ENCODE measurements at regions not wholly inside any gene's neighbourhood (a gene's known extent, or its start where the extent isn't known, plus 50 kb on each side); places are given as distances from the start of the nearest gene placed in this dataset.

DNA sequence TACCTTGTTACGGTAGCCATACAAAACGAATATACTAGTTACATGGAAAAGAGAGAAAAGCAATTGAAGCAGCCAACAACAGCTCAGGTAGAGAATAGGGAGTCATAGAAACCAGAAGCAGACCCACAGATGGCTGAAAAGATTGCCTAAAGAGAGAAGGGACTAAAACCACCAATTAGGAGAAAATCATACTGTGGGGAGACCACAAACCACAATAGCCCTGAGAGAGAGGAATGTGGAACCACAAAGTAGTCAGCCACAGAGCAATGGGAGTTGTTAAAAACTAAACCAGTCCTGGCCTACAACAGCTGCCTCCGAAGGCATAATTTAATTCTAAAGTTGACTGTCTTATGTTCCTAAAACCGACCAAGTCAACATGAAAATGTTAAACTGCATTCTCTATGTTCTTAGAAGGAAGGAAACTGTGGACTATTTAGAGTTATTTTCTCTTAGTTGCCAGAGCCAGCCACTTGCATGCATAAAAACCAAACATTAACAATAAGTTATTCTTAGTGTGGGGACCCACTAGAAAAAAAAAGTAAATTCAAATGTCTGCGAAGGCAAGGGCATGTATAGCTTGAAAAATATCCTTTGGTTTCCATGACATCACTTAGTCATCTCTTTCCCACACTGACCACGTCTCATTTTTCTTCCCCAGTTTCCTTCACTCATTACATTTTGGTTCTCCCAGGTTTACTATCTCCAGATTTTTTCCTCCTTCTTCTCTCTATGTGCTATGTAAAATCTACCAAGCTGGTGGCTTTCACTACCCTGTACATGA is 398.1 kb downstream of the NOVA1 start:
- TF ChIP-seq CTCF (conservative IDR thresholded peaks at IDR 0.05 in 1 of 2, IDR thresholded peaks at IDR 0.05 in 1 of 2; ENCODE audit: extremely low read depth in 1 of 2, insufficient read depth in 1 of 2, low read depth in 1 of 2, low read length in 2 of 2) = no peak
- no peak for TF ChIP-seq EZH2 (IDR thresholded peaks at IDR 0.05; ENCODE audit: borderline replicate concordance, low read length)
